DMS79 (cell line): ENCODE measurements at regions not wholly inside any gene's neighbourhood (a gene's known extent, or its start where the extent isn't known, plus 50 kb on each side); places are given as distances from the start of the nearest gene placed in this dataset.

Experiments
- DNase-seq: peaks from one replicate; lab custom pipeline; 2025; lab: John Stamatoyannopoulos, UW

DNA sequence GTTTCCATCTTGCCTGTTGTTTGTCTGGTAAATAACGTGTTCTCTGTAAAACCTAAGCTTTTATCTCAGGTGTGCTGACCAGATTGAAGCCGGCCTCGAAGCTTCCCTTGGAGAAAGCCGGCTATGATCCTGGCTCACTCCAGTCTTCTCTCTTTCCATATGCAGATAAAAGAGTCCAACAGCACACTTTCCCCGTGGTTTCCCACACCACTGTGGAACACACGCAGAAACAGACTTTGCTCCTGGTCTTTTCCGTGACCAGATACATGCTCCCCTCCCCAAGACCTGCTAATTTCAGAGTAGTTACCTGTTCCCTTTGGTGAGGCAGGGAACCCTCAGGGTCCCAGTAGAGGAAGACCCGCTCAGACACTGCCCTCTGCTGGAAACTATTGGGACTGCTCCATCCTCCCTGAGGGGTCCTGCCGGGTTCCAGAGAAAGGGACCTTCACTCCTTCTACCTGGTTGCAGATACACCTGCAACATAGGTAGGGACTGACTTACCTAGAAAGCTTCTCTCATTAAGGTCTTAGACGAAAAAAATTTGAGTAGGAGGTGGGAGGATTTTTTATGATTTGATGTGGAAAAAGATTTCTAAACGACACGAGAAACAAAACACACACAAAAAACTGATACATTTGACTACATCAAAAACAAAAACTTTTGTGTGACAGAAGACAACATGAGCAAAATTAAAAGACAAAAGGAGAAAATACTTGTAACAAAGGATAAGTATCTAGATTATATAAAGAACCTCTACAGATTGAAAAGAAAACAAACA lies 415.4 kb upstream of the CCDC196 start:
- DNase-seq = no peak

DNA sequence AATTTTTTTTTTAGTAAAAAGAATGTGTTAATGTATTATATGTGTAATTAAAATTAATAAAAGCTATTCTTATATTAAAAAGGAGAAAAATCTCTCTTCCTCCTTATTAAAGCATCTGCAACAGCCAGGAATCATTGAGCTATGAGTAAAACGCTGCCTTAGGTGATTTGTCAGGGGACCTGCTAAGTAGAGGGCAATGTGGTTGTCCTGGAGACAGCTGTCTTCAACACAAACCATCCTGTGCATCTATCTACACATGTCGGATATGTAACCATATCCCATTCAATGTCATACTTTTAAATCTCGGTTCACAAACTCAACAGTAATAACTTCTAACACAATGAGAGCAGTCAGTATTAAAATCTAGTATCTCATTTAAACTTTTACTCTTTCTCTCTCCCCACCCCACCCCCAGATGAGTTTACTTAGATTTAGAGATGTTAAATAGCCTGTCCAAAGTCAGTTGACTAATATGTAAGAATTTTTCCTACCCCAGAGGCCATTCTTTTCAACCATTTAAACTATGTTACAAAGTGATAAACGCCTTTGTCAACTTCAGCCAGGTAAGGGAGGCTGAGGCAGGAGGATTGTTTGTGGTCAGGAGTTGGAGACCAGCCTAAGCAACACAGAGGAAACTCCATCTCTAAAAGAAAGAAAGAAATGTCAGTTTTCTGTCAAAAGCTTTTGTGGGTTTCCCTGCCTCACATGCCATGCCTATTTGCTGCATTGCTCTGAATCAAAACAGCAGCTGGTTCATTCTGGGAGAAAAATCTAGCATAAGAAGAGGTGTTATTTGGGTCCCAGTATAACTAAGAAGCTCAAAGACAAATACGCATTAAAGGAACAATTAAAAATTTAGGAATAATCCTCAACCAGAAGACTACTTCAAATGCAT lies 413.7 kb upstream of the CCDC196 start:
- DNase-seq = no peak

DNA sequence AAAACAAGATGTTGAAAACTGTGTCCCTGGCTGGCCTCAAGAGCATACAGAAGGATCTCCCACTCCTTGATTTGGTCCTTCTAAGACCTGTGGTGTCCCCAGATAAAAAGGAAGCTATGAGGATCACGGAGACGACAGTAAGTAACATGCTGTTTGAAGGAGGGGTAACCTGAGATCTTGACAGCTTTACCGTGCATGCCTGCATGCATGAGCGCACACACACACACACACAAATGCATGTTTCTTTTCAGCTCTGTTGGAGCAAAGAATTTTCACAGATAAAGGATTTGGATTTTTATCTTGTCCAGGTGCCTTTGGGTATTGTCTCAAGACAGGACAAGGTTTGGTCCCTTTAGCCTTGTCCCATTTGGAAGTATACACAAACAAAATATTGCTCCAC lies 411.6 kb upstream of the CCDC196 start:
- DNase-seq = peak; percentile 89

DNA sequence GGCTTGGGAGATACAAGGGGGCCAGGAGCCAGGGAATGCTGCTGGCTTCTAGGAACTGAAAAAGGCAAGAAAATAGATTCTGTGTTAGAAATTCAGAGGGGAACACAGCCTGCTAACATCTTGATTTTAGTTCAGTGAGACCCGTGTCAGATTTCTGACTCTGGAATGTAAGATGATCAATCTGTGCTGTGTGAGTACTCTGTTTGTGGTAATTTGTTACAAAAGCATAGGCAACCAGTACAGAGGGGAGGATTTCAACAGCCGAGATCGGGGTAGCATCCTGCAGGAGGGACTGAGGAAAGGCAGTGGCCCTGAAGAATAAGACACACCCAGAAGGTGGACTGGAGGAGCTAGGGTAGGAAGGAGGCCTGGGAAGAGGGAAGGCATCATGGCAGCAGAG lies 410.0 kb upstream of the CCDC196 start:
- no peak for DNase-seq

DNA sequence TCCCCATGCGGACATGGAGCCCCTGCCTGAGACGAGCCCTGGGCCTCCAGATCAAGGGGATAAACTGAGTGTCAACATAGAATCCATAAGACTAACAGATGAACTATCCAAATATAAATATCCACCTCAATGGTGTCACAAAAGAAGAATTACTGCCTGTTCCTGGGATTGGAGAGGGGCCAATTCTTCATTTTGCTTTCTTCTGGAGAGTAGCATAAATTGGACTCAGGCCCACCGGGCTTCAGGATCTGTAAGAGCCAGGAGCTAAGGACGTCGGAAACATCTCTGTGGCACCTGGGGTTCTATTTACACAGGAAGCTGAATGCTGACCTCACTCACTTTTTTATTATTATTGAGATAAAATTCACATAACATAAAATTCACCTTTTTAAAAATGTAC lies 408.2 kb upstream of the CCDC196 start:
- DNase-seq = peak; percentile 83

DNA sequence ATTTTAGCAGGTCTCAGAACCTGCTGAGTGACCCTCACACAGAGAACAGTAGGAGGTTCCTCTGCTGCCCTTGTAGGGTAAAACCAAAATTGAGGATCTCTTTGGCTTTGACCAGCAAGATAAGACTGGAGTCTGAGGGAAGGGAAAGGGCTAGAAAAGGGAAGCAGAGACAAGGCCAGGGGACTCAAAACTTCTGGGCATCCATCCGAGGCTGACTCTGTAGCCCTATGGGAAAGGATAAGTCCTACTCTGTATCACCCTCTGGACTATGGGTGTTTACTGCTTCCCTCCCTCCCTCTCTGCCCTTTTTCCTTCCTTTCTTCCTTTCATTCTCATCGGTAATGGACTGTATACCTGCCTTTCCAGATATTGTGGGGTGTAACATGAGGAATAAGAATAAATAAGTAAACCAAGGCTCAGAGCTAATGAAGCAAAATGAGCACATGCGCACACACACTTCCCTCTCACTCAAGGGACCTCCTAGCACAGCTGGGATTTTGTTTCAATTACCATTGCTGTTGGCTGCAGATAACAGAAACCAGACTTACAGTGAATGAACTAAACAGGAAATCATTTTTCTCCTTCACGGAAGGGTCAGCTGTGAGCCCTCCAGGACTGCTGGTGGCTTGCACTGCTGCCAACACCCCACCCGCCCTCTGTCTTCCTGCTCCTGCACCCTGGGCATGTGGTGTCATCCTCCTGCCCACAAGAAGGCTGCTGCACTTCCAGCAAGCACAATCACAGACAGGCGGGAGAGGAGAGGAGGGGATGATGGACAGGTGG lies 404.4 kb upstream of the CCDC196 start:
- DNase-seq = no peak

DNA sequence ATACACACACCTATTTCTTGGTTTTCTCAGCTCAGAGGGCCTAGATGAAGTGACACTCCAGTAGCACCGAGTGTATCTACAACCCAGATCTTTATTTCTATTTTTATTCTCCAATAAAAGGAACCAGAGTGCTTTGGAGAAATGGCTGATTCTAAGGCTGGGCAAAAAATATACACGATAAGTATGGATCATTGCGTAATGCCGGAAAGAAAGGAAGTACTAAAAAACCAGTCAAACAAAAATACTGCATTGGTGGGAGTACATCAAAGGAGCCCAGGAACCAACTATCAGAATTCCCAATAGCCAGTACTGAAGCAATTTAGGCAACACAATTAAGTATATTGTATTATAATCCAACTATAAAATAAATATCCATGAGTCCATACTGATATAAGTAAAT lies 400.9 kb upstream of the CCDC196 start:
- no peak for DNase-seq

DNA sequence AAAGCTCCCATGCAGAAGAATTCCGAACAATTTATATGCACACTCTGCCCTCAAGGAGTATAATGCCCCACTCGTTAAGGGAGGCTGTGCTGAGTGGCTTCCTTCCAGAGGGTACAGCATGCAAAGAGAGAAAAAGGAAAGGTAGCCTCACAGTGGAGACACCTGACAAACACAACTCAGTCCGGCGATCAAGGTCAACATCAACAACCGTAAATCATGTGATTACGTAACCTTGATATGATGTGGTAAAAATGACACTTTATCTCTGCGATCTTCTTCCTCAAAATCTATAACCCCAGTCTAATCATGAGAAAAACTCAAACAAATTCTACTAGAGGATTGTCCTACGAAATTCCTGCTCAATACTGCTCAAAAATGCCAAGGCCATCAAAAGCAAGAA lies 400.5 kb upstream of the CCDC196 start:
- no peak for DNase-seq

DNA sequence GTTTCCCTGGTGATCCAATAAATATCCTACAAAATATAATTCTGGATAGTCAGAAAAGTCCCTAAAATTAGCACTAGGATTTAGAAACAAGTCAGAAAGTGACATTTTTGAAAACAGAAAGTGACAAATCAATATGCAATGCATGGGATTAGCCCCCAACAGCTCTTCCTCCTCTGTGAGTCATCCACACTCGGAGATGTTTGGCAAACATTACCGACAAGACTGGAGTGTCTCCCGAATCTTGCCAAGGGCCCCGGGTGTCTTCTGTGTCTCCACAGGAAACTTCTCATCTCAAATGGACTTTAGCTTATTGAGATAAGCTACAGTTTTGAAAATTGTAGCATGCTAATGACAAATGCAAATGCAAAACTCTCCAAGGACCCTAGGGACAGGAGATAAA lies 398.9 kb upstream of the CCDC196 start:
- no peak for DNase-seq

DNA sequence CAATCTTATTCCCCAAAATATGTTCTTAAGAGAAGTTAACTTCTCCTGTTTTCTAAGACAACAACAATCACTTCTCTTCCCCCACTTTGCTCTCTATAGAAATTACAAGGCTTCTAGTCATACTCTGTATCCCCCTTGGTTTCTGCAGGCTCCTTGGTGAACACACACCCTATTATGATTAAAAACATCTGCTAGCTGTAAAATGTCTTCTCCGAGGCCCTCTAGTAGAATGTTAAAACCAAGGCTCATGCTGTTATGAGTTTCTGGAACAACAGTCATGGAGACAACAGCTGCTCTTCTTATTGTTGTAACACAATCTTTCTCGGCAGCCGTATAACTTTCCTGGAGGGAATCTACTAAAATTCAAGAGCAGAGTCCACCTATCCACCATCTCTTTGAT lies 397.5 kb upstream of the CCDC196 start:
- no peak for DNase-seq

DNA sequence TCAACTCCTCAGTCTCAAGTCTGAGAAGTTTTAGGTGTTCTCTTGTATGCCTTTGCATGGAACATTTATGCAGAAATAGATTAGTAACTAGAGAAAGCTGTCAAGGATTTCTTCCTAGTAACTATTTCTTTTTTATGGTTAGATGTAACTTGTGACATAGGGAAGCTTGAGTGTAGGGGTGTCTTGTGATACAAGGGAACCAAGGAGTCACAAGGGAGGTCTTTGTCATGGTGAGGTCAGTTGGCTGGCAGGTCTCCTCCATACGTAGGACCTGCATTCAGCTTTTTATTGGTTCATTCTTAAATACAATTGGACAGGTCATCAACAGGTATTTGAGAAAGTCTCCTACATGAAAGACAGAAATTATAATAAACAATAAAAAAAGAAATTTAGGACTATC lies 394.0 kb upstream of the CCDC196 start:
- DNase-seq = no peak

DNA sequence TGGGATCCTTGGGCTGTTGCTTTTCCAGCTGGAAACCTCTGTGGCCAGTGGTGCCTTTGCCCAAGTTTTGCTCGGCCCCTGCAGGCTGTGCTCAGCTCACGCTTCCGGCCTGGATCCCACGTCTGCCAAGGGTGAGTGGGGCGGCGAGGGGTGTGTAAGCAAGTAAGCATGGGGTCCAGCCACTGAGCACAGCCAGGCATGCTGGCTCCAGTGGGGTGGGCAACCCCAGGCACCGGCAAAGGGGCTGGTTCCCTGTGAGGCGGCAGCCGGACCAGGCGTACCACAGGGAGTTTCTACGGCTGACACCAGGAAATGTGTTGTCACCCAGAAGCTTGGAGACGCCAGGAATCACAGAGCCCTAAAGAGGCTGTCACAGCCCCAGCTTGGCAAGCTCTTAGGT lies 393.4 kb upstream of the CCDC196 start:
- DNase-seq = no peak

DNA sequence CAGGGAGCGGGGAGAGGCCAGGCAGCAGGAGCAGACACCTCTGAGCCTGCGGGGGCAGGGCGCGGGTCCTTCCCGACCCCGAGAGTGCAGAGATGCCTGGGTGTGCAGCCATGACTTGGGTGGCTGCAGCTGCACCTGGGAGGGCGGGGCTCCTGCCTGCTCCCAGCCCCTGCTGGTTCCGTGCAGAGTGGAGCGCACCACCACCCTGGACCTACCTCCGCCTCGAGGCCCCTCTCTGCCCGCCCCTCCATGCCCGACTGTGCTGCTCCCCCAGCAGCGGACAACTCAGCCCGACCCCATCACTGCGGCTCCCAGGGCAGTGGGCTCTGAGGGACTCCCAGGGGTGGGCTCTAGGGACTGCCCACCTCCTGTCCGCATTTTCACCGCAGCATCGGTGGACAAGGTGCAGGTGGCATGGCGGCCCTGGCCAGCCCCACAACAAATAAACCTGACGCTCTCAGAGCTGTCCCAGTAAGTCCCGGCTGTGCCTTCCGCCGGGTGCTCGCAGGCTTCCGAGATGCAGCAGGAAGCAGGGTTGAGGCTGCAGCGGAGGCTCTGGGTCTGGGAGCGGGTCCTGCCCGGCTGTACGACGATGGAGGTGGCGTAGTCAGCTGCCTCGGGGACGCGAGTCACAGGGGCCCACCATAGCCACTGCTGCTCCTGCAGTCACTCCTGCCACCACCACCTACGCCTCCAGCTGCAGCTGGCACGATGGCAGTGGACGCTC lies 392.0 kb upstream of the CCDC196 start:
- no peak for DNase-seq

DNA sequence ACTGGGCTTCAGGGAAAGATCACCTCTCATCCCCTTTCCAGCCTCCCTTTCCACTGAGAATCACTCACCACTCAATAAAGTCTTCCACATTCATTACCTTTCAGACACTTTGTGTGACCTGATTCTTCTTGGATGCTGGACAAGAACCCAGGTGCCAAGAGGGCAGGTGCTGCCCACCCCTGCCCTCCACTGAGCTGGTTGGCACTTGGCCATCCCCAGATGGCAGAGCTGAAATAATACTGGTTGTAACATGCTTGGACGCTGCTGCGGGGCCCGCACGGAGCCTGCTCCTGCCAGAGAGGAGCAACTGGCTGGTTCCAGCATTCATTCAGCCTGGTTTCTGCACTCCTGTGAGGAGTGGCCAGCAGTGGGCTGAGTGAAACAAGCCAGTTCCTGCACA lies 386.7 kb upstream of the CCDC196 start:
- peak; percentile 59 for DNase-seq

DNA sequence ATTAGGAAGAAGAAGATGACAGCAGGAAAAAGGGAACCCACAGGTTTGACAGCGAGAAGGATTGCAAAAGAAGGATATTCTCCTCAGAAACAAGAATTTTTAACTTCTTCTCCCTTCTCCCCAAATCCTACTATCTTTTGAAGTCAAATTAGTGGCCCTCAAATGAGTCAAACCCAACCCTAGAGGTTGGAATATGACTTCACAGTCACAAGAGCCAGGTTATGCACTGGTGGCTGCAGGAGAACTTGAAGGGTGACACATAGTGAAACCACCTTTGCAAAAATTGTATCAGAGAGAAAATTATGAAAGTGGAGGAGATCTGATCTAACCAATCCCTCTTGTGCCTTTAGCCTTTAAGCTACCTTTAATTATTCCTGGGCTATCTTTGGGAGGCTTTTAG lies 386.2 kb upstream of the CCDC196 start:
- no peak for DNase-seq

DNA sequence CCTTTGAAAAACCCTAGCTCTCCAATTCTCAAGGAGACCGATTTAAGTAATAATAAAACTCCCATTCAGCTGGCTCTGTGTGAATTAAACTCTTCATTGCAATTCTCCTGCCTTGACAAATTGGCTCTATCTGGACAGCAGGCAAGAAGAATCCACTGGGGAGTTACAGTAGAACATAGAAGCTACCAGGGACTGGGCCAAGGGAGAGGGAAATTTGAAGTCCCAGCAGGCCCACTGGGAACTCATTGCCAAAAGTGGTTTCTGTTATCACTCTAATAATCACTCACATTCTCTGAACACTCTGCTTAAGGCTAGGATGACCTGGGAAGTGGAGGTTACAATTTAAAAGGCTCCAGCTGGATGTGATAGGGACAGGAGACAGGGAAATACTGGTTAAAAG lies 384.5 kb upstream of the CCDC196 start:
- no peak for DNase-seq

DNA sequence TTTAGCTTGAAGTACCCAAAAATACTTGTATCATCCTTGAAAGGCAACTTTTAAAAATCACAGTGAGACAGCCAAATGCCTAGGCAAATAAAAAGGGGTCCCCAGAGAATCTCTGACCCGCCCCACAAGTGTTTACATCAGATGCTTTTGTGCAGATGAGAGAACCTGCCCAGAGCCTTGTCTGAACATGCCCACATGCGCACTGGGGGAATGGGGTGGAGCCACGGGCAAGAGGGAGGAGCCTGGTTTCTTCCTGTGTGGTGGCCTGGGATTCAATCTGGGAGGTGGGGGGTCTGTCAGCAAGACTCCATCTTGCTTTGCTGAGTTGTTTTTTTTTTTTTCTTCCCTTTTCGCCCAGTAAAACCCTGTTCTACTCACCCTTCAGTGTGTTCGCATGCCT lies 381.7 kb upstream of the CCDC196 start:
- peak; percentile 21 for DNase-seq

DNA sequence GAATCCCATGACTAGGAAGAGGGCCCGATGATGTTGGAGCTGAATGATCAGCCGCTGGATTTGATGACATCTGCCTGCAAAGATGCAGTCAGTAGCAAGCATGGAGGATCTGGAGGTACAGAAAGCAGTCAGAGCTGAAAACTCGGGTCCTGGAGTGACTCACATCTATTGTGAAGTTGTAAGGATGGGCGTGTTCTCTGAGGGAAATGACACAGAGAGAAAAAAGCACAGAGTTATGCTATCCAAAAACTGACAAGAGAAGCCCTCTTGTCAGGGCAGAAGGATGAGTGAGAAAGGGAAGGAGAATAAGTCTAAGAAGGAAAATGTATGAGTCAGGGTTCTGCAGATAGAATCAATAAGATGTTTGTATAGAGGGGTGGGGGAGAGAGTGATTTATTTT lies 380.4 kb upstream of the CCDC196 start:
- no peak for DNase-seq

DNA sequence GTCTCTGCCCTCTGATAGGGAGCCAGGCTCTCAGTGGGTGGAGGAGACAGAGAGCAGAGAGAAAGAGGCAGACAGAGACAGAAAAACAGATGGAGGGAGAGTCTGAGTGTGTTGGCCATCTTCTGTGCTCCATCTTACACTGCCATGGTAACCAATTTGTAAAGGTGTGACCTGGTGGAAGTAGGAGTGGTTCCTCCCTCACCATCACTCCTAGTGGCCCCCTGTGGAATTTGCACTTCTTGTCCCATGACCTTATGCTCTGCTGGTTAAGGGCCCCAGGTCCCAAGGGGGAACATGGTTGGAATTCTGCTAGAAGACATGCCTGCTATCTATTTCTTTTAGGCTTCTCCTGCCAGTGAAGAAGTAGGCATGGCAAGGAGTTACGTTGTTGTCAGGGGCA lies 376.7 kb upstream of the CCDC196 start:
- DNase-seq = no peak

DNA sequence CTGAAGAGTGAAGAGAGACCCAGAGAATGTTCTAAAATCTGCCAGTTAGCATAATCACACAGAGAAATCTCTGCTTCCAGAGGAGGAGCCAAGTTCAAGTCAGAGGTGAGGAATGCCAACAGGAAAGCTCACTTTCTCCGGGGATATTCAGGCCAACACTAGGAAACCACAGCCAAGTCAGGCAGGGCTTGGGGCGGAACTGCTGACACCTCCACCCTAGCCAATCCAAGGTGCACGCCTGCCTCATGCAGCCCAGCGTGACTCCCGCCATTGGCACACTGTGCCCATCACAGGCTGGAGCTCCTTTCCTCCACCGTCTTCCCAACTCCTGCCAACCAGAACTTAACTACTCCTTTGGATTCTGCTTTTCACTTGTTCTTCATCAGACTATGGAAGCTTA lies 374.3 kb upstream of the CCDC196 start:
- DNase-seq = no peak

DNA sequence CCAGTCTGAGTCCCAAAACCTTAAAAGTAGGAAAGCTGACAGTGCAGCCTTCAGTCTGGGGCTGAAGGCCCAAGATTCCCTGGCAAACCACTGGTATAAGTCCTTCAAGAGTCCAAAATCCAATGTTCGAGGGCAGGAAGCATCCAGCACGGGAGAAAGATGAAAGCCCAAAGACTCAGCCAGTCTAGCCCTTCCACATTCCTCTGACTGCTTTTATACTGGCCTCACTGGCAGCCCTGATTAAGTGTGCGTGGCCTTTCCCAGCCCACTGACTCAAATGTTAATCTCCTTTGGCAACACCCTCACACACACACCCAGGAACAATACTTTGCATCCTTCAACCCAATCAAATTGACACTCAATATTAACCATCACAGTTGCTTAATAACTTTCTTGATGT lies 372.1 kb upstream of the CCDC196 start:
- DNase-seq = no peak
